ENCODE measurements at regions not wholly inside any gene's neighbourhood (a gene's known extent, or its start where the extent isn't known, plus 50 kb on each side); places are given as distances from the start of the nearest gene placed in this dataset.
"Not testable (repeated sequence)": the region's sequence is repeated elsewhere in the genome, so short reads cannot be mapped to it uniquely, and the experiment has no call there.

GRCh38 chr4:103998756-103999155 lies 279.0 kb upstream of the TACR3 start:
- intact Hi-C loops (cut with micrococcal nuclease), result no loop called here
- no peaks in the 10 kb centered on the region for H3K4me1 Mint-ChIP-seq (ENCODE audit: low read depth)
- no peaks in the 10 kb centered on the region for H3K27me3 Mint-ChIP-seq (ENCODE audit: insufficient read depth)
- peaks cover 23% of the 10 kb centered on the region for H3K9me3 Mint-ChIP-seq
- no peak for DNase-seq (ENCODE audit: low spot score)
- H3K36me3 Mint-ChIP-seq (ENCODE audit: low read depth), result no peaks in the 10 kb centered on the region
- no peak overlapping the region for H3K27ac Mint-ChIP-seq
- no peak overlapping the region for H3K4me3 Mint-ChIP-seq

DNA sequence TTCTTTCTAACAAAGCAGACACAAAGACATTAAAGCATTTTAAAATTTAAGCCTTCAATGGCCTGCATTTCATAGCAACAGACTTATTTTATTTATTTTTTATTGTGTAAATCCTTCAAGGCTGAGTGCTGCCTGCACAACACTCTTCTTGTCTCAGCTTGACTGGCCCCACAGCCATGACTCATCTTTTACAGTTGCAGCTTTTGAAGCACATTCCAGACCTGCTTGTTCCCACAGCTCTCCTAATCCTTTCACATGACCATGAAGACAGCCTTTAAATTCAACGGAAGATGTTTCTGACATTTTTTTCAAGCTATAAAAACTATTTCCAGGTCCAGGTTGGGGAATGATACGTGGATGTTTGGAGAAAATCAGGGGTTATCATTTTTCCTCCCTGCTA lies 276.9 kb upstream of the TACR3 start:
- Mint-ChIP-seq H3K27ac (no peak overlapping the region), H3K27me3 (ENCODE audit: insufficient read depth) (no peaks in the 10 kb centered on the region), H3K4me1 (ENCODE audit: low read depth) (no peaks in the 10 kb centered on the region), H3K9me3 (peaks cover 20% of the 10 kb centered on the region), H3K36me3 (ENCODE audit: low read depth) (no peaks in the 10 kb centered on the region), H3K4me3 (no peak overlapping the region)
- DNase-seq (ENCODE audit: low spot score), result no peak
- intact Hi-C loops (cut with micrococcal nuclease), result no loop called here

GRCh38 chr4:103996064-103996463 lies 276.3 kb upstream of the TACR3 start:
- no peak for DNase-seq (ENCODE audit: low spot score)
- Mint-ChIP-seq H3K4me1 (ENCODE audit: low read depth) (no peaks in the 10 kb centered on the region), H3K27me3 (ENCODE audit: insufficient read depth) (no peaks in the 10 kb centered on the region), H3K9me3 (peaks cover 23% of the 10 kb centered on the region), H3K27ac (no peak overlapping the region), H3K36me3 (ENCODE audit: low read depth) (no peaks in the 10 kb centered on the region), H3K4me3 (no peak overlapping the region)
- intact Hi-C loops (cut with micrococcal nuclease), result no loop called here

GRCh38 chr4:103994059-103994458 lies 274.3 kb upstream of the TACR3 start:
- Mint-ChIP-seq H3K27me3 (ENCODE audit: insufficient read depth) (no peaks in the 10 kb centered on the region), H3K4me3 (no peak overlapping the region), H3K9me3 (peaks cover 18% of the 10 kb centered on the region), H3K27ac (no peak overlapping the region), H3K4me1 (ENCODE audit: low read depth) (no peaks in the 10 kb centered on the region), H3K36me3 (ENCODE audit: low read depth) (no peaks in the 10 kb centered on the region)
- intact Hi-C loops (cut with micrococcal nuclease), result no loop called here
- DNase-seq (ENCODE audit: low spot score), result no peak

GRCh38 chr4:103982454-103982853 lies 262.7 kb upstream of the TACR3 start:
- Mint-ChIP-seq H3K27me3 (ENCODE audit: insufficient read depth) (no peaks in the 10 kb centered on the region), H3K9me3 (peaks cover 5% of the 10 kb centered on the region), H3K36me3 (ENCODE audit: low read depth) (no peaks in the 10 kb centered on the region), H3K4me3 (no peak overlapping the region), H3K27ac (no peak overlapping the region), H3K4me1 (ENCODE audit: low read depth) (no peaks in the 10 kb centered on the region)
- no peak for DNase-seq (ENCODE audit: low spot score)
- intact Hi-C loops (cut with micrococcal nuclease), result no loop called here

- Mint-ChIP-seq H3K36me3 (ENCODE audit: low read depth) (no peaks in the 10 kb centered on the region), H3K4me1 (ENCODE audit: low read depth) (no peaks in the 10 kb centered on the region), H3K4me3 (no peak overlapping the region), H3K27ac (no peak overlapping the region), H3K27me3 (ENCODE audit: insufficient read depth) (no peaks in the 10 kb centered on the region), H3K9me3 (peaks cover 14% of the 10 kb centered on the region)
- intact Hi-C loops (cut with micrococcal nuclease), result no loop called here
- no peak for DNase-seq (ENCODE audit: low spot score)
These were observed 228.6 kb upstream of the TACR3 start for GRCh38 chr4:103948244-103949018.

DNA sequence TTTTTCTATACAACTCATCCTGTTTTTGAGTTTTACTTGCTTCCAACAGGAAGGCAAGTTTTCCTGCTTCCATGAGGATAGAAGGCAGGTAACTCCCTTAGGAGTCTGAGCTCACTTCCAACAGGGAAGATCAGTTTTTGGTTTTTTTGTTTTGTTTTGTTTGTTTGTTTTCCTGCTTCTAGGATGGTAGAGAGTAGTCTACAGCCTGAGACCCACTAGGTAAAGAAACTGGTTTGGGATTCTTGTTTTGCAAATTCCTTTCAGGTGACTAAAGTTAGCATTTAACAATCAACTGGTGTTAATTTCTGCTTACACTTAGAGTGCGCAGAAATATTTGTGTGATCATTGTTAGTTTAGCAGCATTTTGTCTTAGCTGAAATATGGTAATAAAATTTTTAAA lies 227.8 kb upstream of the TACR3 start:
- Mint-ChIP-seq H3K36me3 (ENCODE audit: low read depth) (no peaks in the 10 kb centered on the region), H3K4me3 (no peak overlapping the region), H3K27me3 (ENCODE audit: insufficient read depth) (no peaks in the 10 kb centered on the region), H3K9me3 (peaks cover 6% of the 10 kb centered on the region), H3K4me1 (ENCODE audit: low read depth) (no peaks in the 10 kb centered on the region), H3K27ac (no peak overlapping the region)
- intact Hi-C loops (cut with micrococcal nuclease), result no loop called here
- DNase-seq (ENCODE audit: low spot score), result no peak

DNA sequence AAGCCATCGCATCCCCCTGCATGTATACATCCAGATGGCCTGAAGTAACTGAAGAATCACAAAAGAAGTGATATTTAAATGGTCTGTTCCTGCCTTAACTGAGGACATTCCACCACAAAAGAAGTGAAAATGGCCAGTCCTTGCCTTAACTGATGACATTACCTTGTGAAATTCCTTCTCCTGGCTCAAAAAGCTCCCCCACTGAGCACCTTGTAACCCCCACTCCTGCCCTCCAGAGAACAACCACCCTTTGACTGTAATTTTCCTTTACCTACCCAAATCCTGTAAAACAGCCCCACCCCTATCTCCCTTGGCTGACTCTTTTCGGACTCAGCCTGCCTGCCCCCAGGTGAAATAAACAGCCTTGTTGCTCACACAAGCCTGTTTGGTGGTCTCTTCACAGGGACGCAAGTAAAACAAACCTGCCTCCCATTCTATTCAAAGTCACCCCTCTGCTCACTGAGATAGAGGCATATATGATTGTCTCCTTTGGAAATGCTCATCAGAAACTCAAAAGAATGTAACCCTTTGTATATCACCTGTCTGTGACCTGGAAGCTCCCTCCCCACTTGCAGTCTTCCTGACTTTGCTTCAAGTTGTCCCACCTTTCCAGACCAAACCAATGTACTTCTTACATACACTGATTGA lies 227.0 kb upstream of the TACR3 start:
- H3K4me3 Mint-ChIP-seq; H3K27me3 Mint-ChIP-seq (ENCODE audit: insufficient read depth); H3K36me3 Mint-ChIP-seq (ENCODE audit: low read depth); H3K4me1 Mint-ChIP-seq (ENCODE audit: low read depth); H3K9me3 Mint-ChIP-seq; DNase-seq (ENCODE audit: low spot score); H3K27ac Mint-ChIP-seq; intact Hi-C loops (cut with micrococcal nuclease): not testable (repeated sequence)

DNA sequence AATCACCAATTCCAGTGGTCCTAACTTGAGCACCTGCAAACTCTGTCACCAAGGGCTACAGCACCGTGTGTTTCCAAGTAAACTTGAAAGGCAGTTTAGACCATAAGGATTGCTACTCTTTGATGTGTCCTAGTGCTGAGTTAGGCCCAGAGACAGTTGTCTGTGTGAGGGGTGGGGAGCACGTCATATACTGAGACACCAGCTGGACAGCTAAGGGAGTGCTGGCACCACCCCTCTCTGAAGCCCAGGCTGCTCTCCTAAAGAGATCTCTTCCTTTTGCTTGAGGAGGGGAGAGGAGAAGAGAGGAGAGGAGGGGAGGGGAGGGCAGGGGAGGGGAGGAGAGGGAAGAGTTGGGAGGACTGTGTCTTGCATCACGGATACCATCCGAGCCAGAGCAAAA lies 218.7 kb upstream of the TACR3 start:
- Mint-ChIP-seq H3K4me3 (no peak overlapping the region), H3K27me3 (ENCODE audit: insufficient read depth) (no peaks in the 10 kb centered on the region), H3K36me3 (ENCODE audit: low read depth) (no peaks in the 10 kb centered on the region), H3K27ac (no peak overlapping the region), H3K9me3 (no peaks in the 10 kb centered on the region), H3K4me1 (ENCODE audit: low read depth) (no peaks in the 10 kb centered on the region)
- no peak for DNase-seq (ENCODE audit: low spot score)
- intact Hi-C loops (cut with micrococcal nuclease), result loop anchor here (10.0 kb wide), 1 partner anchor 734 kb away; no protein-coding TSS in a partner anchor

DNA sequence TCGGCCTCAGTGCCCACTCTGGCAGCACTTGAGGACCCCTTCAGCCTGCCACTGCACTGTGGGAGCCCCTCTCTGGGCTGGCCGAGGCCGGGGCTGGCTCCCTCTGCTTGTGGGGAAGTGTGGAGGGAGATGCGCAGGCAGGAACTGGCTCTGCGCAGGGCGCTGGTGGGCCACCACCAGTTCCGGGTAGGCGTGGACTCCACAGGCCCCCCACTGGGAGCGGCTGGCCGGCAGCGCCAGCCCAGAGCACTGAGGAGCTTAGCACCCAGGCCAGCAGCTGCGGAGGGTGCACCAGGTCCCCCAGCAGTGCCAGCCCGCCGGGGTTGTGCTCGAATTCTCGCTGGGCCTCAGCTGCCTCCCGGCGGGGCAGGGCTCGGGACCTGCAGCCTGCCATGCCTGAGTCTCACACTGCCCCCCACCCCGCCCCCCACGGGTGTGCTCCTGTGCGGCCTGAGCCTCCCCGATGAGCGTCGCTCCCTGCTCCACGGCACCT lies 216.9 kb upstream of the TACR3 start:
- Mint-ChIP-seq H3K27me3 (ENCODE audit: insufficient read depth) (no peaks in the 10 kb centered on the region), H3K27ac (no peak overlapping the region), H3K9me3 (no peaks in the 10 kb centered on the region), H3K36me3 (ENCODE audit: low read depth) (no peaks in the 10 kb centered on the region), H3K4me3 (no peak overlapping the region), H3K4me1 (ENCODE audit: low read depth) (no peaks in the 10 kb centered on the region)
- intact Hi-C loops (cut with micrococcal nuclease), result loop anchor here (10.0 kb wide), 1 partner anchor 732 kb away; no protein-coding TSS in a partner anchor
- no peak for DNase-seq (ENCODE audit: low spot score)

GRCh38 chr4:103934178-103934789 lies 214.5 kb upstream of the TACR3 start:
- H3K4me1 Mint-ChIP-seq (ENCODE audit: low read depth), result no peaks in the 10 kb centered on the region
- no peak overlapping the region for H3K27ac Mint-ChIP-seq

DNA sequence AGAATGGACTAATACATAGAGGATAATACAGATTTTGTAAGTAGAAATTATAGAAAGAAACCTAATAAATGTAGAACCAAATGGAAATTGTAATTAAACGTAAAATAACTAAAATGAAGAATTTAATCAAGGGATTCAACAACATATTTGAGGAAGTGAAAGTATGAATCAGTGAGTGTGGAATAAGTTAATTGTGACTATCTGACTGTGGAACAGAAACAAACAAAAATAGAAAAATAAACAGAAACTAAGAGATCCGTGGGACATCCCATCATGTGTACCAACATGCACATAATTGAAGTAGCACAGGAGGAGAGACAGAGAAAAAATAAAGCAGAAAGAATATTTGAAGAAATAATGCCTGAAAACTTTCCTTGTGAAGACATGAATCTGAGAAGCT lies 208.6 kb upstream of the TACR3 start:
- intact Hi-C loops (cut with micrococcal nuclease), result no loop called here
- no peaks in the 10 kb centered on the region for H3K36me3 Mint-ChIP-seq (ENCODE audit: low read depth)
- H3K27ac Mint-ChIP-seq, result no peak overlapping the region
- H3K9me3 Mint-ChIP-seq, result no peaks in the 10 kb centered on the region
- no peaks in the 10 kb centered on the region for H3K4me1 Mint-ChIP-seq (ENCODE audit: low read depth)
- DNase-seq (ENCODE audit: low spot score), result no peak
- no peak overlapping the region for H3K4me3 Mint-ChIP-seq
- no peaks in the 10 kb centered on the region for H3K27me3 Mint-ChIP-seq (ENCODE audit: insufficient read depth)

More at GRCh38 chr4:103934178-103934789, 214.5 kb upstream of the TACR3 start:
- no peak overlapping the region for H3K4me3 Mint-ChIP-seq
- no peak for DNase-seq (ENCODE audit: low spot score)
- H3K36me3 Mint-ChIP-seq (ENCODE audit: low read depth), result no peaks in the 10 kb centered on the region
- H3K27me3 Mint-ChIP-seq (ENCODE audit: insufficient read depth), result no peaks in the 10 kb centered on the region
- H3K9me3 Mint-ChIP-seq, result no peaks in the 10 kb centered on the region
- intact Hi-C loops (cut with micrococcal nuclease), result loop anchor here (10.0 kb wide), 1 partner anchor 729 kb away; no protein-coding TSS in a partner anchor

- Mint-ChIP-seq H3K36me3 (ENCODE audit: low read depth) (no peaks in the 10 kb centered on the region), H3K27me3 (ENCODE audit: insufficient read depth) (no peaks in the 10 kb centered on the region), H3K27ac (no peak overlapping the region), H3K9me3 (no peaks in the 10 kb centered on the region), H3K4me1 (ENCODE audit: low read depth) (no peaks in the 10 kb centered on the region), H3K4me3 (no peak overlapping the region)
- no peak for DNase-seq (ENCODE audit: low spot score)
- intact Hi-C loops (cut with micrococcal nuclease), result no loop called here
These were observed 203.8 kb upstream of the TACR3 start for GRCh38 chr4:103923551-103923950.

Data from activated T-helper 1 cell treated with anti-CD3 and anti-CD28 coated beads, Interleukin-12 subunit alpha, Interleukin-12 subunit beta, Interleukin-2, Interleukin-4 antibody, amounts not matched to agents 30 ng/mL and 10 ng/mL and 1 ng/mL, durations not matched to agents 14 hours and 24 hours and 36 hours (primary cell).